A549 (cell line): ENCODE measurements at regions not wholly inside any gene's neighbourhood (a gene's known extent, or its start where the extent isn't known, plus 50 kb on each side); places are given as distances from the start of the nearest gene placed in this dataset.

Experiments used
- ATAC-seq, 2 experiments: fragments of 200-7000 bp in 1 of 2; fragments of >200 bp in 1 of 2; cut with Nextera tagmentation in 1 of 2; cut with Tn5 transposase in 1 of 2; 3 replicates each; pipeline versions ENCODE4 v1.8.0 to v1.9.1; 2018 to 2020; ENCODE audit warnings: mild to moderate bottlenecking in 1 of 2, moderate library complexity in 1 of 2
- CTCF ChIA-PET: fragments of 300-600 bp; sonication (Branson Sonifier 250); formaldehyde crosslinking; extraction: SDS; loops from one replicate; lab custom pipeline; 2021; ENCODE audit warnings: antibody characterized with exemption, inconsistent platforms; lab: Yijun Ruan, JAX
- POLR2A ChIA-PET: fragments of 350-600 bp; formaldehyde crosslinking; extraction: SDS; loops from one replicate; lab custom pipeline; 2021; ENCODE audit warnings: antibody characterized with exemption, inconsistent platforms; lab: Yijun Ruan, JAX
- DNase-seq, 2 experiments: peaks; one replicate each; pipeline versions ENCODE4 v3.0.0 to v3.0.0-alpha.2; 2011 to 2016; ENCODE audit warnings: low read depth in 1 of 2, low spot score in 1 of 2
- FAIRE-seq: peaks from 2 replicates; lab custom pipeline; 2011; peaks lifted over from hg19 to GRCh38; lab: Jason Lieb, UNC
- H3K27ac ChIP-seq, 2 experiments: fragments of >200 bp; sonication (Bioruptor Twin); formaldehyde crosslinking; 3 replicates each; pipeline ENCODE4 v1.5.1; 2016 to 2017
- H3K4me1 ChIP-seq: fragments of >200 bp; sonication (Bioruptor Twin); formaldehyde crosslinking; 3 replicates; pipeline ENCODE4 v1.6.1; 2016
- H3K4me2 ChIP-seq: fragments of >200 bp; sonication (Bioruptor Twin); formaldehyde crosslinking; 3 replicates; pipeline ENCODE4 v1.6.1; 2016
- H3K4me3 ChIP-seq: fragments of >200 bp; sonication (Bioruptor Twin); formaldehyde crosslinking; 3 replicates; pipeline ENCODE4 v1.5.1; 2016
- H3K9me3 ChIP-seq: fragments of >200 bp; sonication (Bioruptor Twin); formaldehyde crosslinking; 3 replicates; pipeline ENCODE4 v1.6.1; 2016
- ATOH8 ChIP-seq: fragments of 250-450 bp; sonication (Bioruptor Pico); IDR thresholded peaks from 2 replicates; pipeline ENCODE4 v1.5.0; 2020; ENCODE audit warnings: low read depth, mild to moderate bottlenecking, moderate library complexity
- CBX8 ChIP-seq: fragments of 200-600 bp; sonication (generic); IDR thresholded peaks from 2 replicates; pipeline ENCODE4 v1.6.1; 2016
- CEBPB ChIP-seq, 2 experiments: fragments of >200 bp in 1 of 2; sonication (Bioruptor Twin) in 1 of 2; formaldehyde crosslinking in 1 of 2; IDR thresholded peaks; 2 replicates each; pipeline ENCODE4 v1.6.1; 2012 to 2016
- CTCF ChIP-seq: fragments of >200 bp; sonication (Bioruptor Twin); formaldehyde crosslinking; IDR thresholded peaks from 3 replicates; pipeline ENCODE4 v1.5.1; 2016
- EHMT2 ChIP-seq: fragments of 200-600 bp; sonication (generic); IDR thresholded peaks from 2 replicates; pipeline ENCODE4 v1.6.1; 2016; ENCODE audit warnings: antibody characterized with exemption, low read depth, mild to moderate bottlenecking, moderate library complexity
- EP300 ChIP-seq, 2 experiments: fragments of >200 bp; sonication (Bioruptor Twin); formaldehyde crosslinking; IDR thresholded peaks; 2 replicates in 1 of 2; 3 replicates in 1 of 2; pipeline ENCODE4 v1.6.1; 2016 to 2017
- ESRRA ChIP-seq: fragments of 150-350 bp; IDR thresholded peaks from 2 replicates; pipeline ENCODE4 v1.6.1; 2014; ENCODE audit warnings: mild to moderate bottlenecking, low read length, borderline replicate concordance
- FOSB ChIP-seq: fragments of 250-450 bp; sonication (Bioruptor Pico); IDR thresholded peaks from 2 replicates; pipeline ENCODE4 v1.5.0; 2020; ENCODE audit warnings: mild to moderate bottlenecking, moderate library complexity
- FOSL2 ChIP-seq, 2 experiments: fragments of 450-650 bp in 1 of 2; fragments of >200 bp in 1 of 2; sonication (Bioruptor Twin) in 1 of 2; formaldehyde crosslinking; IDR thresholded peaks; 2 replicates each; pipeline versions ENCODE4 v1.5.0 to v1.6.1; 2016 to 2020; ENCODE audit warnings: mild to moderate bottlenecking in 1 of 2, moderate library complexity in 1 of 2
- HES2 ChIP-seq: fragments of >200 bp; sonication (Bioruptor Twin); formaldehyde crosslinking; IDR thresholded peaks from 2 replicates; pipeline ENCODE4 v1.6.1; 2016
- HEYL ChIP-seq: fragments of 250-450 bp; sonication (Bioruptor Pico); IDR thresholded peaks from 2 replicates; pipeline ENCODE4 v1.8.0; 2021; ENCODE audit warnings: mild to moderate bottlenecking, moderate library complexity
- HMGXB4 ChIP-seq: fragments of 250-450 bp; sonication (Bioruptor Pico); IDR thresholded peaks from 2 replicates; pipeline ENCODE4 v1.5.0; 2021; ENCODE audit warnings: mild to moderate bottlenecking, moderate library complexity, borderline replicate concordance
- HOXB5 ChIP-seq: fragments of 250-450 bp; sonication (Bioruptor Pico); IDR thresholded peaks from 2 replicates; pipeline ENCODE4 v1.5.0; 2020; ENCODE audit warnings: mild to moderate bottlenecking, moderate library complexity
- JUN ChIP-seq, 2 experiments: fragments of >200 bp; sonication (Bioruptor Twin); formaldehyde crosslinking; IDR thresholded peaks; 2 replicates in 1 of 2; 3 replicates in 1 of 2; pipeline ENCODE4 v1.6.1; 2016 to 2017
- JUNB ChIP-seq: fragments of >200 bp; sonication (Bioruptor Twin); formaldehyde crosslinking; IDR thresholded peaks from 2 replicates; pipeline ENCODE4 v1.6.1; 2016
- KDM5A ChIP-seq: fragments of 200-600 bp; sonication (generic); IDR thresholded peaks from 2 replicates; pipeline ENCODE4 v1.6.1; 2016; ENCODE audit warnings: antibody characterized with exemption, mild to moderate bottlenecking
- MAFK ChIP-seq: fragments of 450-650 bp; IDR thresholded peaks from 2 replicates; pipeline ENCODE4 v1.6.1; 2014; ENCODE audit not compliant: partially characterized antibody
- MYC ChIP-seq: IDR thresholded peaks from 2 replicates; pipeline ENCODE4 v1.6.1; 2012; ENCODE audit warnings: mild to moderate bottlenecking, inconsistent platforms, low read length, improper control_type of control experiment, borderline replicate concordance
- NFE2L2 ChIP-seq: fragments of 150-350 bp; conservative IDR thresholded peaks from 2 replicates; pipeline ENCODE4 v1.6.1; 2014; ENCODE audit warnings: low read length
- PHF8 ChIP-seq: fragments of 200-600 bp; sonication (generic); IDR thresholded peaks from 2 replicates; pipeline ENCODE4 v1.6.1; 2016; ENCODE audit warnings: low read depth, mild to moderate bottlenecking, antibody characterized with exemption, moderate library complexity, borderline replicate concordance
- REST ChIP-seq: fragments of 200-600 bp; sonication (generic); IDR thresholded peaks from 2 replicates; pipeline ENCODE4 v1.6.1; 2016; ENCODE audit warnings: antibody characterized with exemption, mild to moderate bottlenecking, moderate library complexity
- RFX5 ChIP-seq: fragments of 450-650 bp; IDR thresholded peaks from 2 replicates; pipeline ENCODE4 v1.7.1; 2014; ENCODE audit warnings: antibody characterized with exemption, mild to moderate bottlenecking, moderate library complexity
- TFCP2L1 ChIP-seq: fragments of 250-450 bp; sonication (Bioruptor Pico); IDR thresholded peaks from 2 replicates; pipeline ENCODE4 v1.5.0; 2021; ENCODE audit warnings: mild to moderate bottlenecking
- ZFP36 ChIP-seq: fragments of 450-650 bp; IDR thresholded peaks from 2 replicates; pipeline ENCODE4 v1.6.1; 2014; ENCODE audit warnings: borderline replicate concordance; ENCODE audit not compliant: partially characterized antibody
- WGBS: methylation state at CpG from one replicate; pipeline ENCODE4 v1.1.6; 2017; ENCODE audit errors: missing lambda C conversion rate; 5-methylcytosine and 5-hydroxymethylcytosine counted together

- CTCF ChIA-PET = no interaction called here
- no peak for TF ChIP-seq MAFK
- no peak for TF ChIP-seq ZFP36
- no peak for TF ChIP-seq MYC
- no peak for TF ChIP-seq FOSL2 (IDR thresholded peaks at IDR 0.05)
- TF ChIP-seq FOSL2 (CRISPR knock-in tag; IDR thresholded peaks at IDR 0.05) = no peak
- TF ChIP-seq EP300 (IDR thresholded peaks at IDR 0.05) = no peak
- no peak for TF ChIP-seq RFX5
- no peak for TF ChIP-seq ATOH8 (CRISPR knock-in tag)
- no peak for TF ChIP-seq EHMT2
- TF ChIP-seq CTCF = no peak
- no peak for TF ChIP-seq JUN (IDR thresholded peaks at IDR 0.05)
- TF ChIP-seq TFCP2L1 (CRISPR knock-in tag) = no peak
- TF ChIP-seq HMGXB4 (CRISPR knock-in tag) = no peak
- no peak for TF ChIP-seq KDM5A
- no peak for TF ChIP-seq FOSB (CRISPR knock-in tag)
- no peak for TF ChIP-seq CEBPB (IDR thresholded peaks at IDR 0.05)
- no peak for TF ChIP-seq NFE2L2
- no peak for TF ChIP-seq HES2
- no peak for TF ChIP-seq PHF8
- TF ChIP-seq, all 56 proteins: peak for 0
- 0% methylated on average over 2 of the region's 2 CpGs for WGBS
Observed at GRCh38 chr3:106619-107018, 89.9 kb upstream of the CHL1 start.

GRCh38 chr3:111143-112069 is 85.2 kb upstream of the CHL1 start:
- POLR2A ChIA-PET = no interaction called here
- H3K4me1 ChIP-seq = no peaks in the 10 kb centered on the region
- H3K9me3 ChIP-seq = no peaks in the 10 kb centered on the region
- H3K4me3 ChIP-seq = no peak overlapping the region
- peak in 1 of 2 experiments; percentile 6 for DNase-seq
- H3K27ac ChIP-seq = peak overlapping the region in 1 of 2 experiments; percentile 1; a peak in 1 of 6 replicates
- ATAC-seq = no peak
- FAIRE-seq = no peak
- no peak overlapping the region for H3K4me2 ChIP-seq
- CTCF ChIA-PET = interaction anchor here (0.7 kb wide), 1 partner anchor 264 kb away, joined by 3 read pairs; no protein-coding TSS in a partner anchor
- WGBS = 49% methylated on average over 8 of the region's 8 CpGs
- TF ChIP-seq ESRRA (no peak), CTCF (no peak), MAFK (no peak), HOXB5 (CRISPR knock-in tag) (no peak), HEYL (no peak), JUNB (no peak), REST (no peak), CBX8 (no peak)

More at GRCh38 chr3:106619-107018, 89.9 kb upstream of the CHL1 start:
- Histone ChIP-seq H3K9me3 (no peaks in the 10 kb centered on the region), H3K4me1 (no peaks in the 10 kb centered on the region), H3K27ac (no peak overlapping the region), H3K4me3 (no peak overlapping the region), H3K4me2 (no peak overlapping the region)
- DNase-seq = no peak
- no peak for ATAC-seq
- POLR2A ChIA-PET = no interaction called here
- FAIRE-seq = no peak
